ENCODE measurements at regions not wholly inside any gene's neighbourhood (a gene's known extent, or its start where the extent isn't known, plus 50 kb on each side); places are given as distances from the start of the nearest gene placed in this dataset.

DNA sequence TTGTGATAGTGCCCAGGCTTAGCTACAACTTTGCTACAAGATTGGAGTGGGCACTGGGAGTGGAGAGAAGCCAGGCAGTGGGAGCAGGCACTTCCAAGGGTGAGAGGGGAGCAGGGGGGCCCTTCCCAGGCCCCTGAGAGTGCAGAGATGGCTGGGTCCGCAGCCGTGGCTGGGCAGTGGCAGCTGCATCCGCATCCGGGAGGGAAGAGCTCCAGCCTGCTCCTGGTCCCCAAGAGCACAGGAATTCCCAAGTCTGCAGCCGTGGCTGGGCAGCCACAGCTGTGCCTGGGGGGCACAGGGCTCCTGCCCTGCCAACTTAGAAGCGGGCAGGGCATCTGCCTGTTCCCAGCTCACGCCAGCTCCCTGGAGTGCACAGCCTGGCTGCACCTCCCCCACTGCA, 124.1 kb upstream of the POM121L12 start:
- TF ChIP-seq POLR2A (IDR thresholded peaks at IDR 0.05; ENCODE audit: low read depth, low read length) (no peak), POLR2AphosphoS5 (IDR thresholded peaks at IDR 0.05; ENCODE audit: low read depth, low read length) (no peak), TAF1 (IDR thresholded peaks at IDR 0.05; ENCODE audit: low read depth, low read length) (no peak), PAX5 (IDR thresholded peaks at IDR 0.05; ENCODE audit: insufficient read depth, low read length, severe bottlenecking) (no peak)
